WI38 (cell line): ENCODE measurements at regions not wholly inside any gene's neighbourhood (a gene's known extent, or its start where the extent isn't known, plus 50 kb on each side); places are given as distances from the start of the nearest gene placed in this dataset.

Experiments
- H3K4me3 ChIP-seq: 2 replicates; pipeline ENCODE4 v1.5.1; 2011; ENCODE audit warnings: low read depth, mild to moderate bottlenecking, control low read depth, low read length
- TF ChIP-seq, protein P1 (sequence below): IDR thresholded peaks from 2 replicates; pipeline ENCODE4 v1.5.1; 2012; ENCODE audit warnings: low read depth, mild to moderate bottlenecking, control low read depth, low read length

DNA sequence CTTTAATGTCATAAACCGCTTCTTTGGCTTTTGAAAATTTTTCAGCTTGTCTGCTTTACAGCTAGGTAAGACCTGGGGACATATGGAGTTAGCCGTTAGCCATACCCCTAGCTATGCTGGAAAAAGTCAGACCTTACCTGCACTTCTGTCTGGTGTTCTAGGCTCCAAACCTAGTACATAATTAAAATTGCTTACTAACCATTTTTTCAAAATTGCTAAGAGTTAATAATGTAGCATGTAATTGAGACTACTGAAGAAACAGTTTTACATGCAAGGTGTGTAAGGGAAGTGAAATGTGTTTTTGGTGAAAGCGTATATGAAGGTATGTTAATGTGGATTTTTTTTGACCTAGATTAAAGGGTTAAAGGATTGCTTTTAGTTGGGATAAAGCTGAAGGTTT lies 336.9 kb downstream of the RNF144B start:
- TF ChIP-seq, protein P1, sequence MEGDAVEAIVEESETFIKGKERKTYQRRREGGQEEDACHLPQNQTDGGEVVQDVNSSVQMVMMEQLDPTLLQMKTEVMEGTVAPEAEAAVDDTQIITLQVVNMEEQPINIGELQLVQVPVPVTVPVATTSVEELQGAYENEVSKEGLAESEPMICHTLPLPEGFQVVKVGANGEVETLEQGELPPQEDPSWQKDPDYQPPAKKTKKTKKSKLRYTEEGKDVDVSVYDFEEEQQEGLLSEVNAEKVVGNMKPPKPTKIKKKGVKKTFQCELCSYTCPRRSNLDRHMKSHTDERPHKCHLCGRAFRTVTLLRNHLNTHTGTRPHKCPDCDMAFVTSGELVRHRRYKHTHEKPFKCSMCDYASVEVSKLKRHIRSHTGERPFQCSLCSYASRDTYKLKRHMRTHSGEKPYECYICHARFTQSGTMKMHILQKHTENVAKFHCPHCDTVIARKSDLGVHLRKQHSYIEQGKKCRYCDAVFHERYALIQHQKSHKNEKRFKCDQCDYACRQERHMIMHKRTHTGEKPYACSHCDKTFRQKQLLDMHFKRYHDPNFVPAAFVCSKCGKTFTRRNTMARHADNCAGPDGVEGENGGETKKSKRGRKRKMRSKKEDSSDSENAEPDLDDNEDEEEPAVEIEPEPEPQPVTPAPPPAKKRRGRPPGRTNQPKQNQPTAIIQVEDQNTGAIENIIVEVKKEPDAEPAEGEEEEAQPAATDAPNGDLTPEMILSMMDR, result no peak
- no peak overlapping the region for H3K4me3 ChIP-seq

DNA sequence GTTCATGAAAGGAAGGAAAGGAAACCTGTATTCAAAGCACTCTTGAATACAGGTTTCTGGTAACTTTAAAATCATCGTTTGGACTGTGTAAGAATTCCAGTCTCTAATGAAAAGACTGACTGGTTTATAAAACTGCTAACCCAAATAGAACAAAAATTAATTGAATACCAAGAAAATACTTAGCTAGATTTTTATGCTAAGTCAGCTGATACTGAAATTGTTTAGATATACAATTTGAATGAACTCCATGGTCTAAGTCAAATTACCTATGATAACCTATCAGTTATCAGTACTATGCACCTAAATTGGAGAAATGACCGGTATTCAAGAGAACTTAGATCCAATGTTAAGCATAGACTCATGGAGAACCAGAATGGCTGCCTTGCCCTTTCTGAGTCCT lies 338.3 kb downstream of the RNF144B start:
- no peak overlapping the region for H3K4me3 ChIP-seq
- TF ChIP-seq, protein P1, result no peak

DNA sequence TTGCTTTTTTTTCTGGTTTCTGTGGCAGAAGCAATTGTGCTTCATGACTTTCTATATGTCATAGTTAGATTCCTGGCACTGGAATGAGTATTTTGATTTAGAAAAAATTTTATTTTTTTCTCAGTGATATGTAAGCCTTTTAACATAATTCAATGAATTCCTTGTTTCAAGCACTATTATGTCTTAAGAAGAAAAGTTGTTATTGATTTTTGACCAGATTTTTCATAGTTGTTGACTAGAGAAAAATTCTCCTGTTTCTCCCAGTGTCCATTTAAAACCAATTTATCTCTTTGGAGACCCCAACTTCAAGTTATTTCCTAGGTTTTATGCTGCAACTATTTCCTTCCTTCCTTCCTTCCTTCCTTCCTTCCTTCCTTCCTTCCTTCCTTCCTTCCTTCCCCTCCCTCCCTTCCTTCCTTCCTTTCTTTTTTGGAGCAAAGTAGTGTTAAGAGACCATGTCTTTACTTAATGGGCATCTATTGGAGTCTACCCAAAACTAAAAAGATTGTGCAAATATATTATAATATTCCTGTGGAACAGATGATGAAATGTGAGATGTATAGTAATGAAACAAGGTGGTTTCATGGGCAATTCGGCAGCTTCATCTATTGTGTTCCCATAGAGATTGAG lies 346.9 kb downstream of the RNF144B start:
- TF ChIP-seq, protein P1, result no peak
- no peak overlapping the region for H3K4me3 ChIP-seq

DNA sequence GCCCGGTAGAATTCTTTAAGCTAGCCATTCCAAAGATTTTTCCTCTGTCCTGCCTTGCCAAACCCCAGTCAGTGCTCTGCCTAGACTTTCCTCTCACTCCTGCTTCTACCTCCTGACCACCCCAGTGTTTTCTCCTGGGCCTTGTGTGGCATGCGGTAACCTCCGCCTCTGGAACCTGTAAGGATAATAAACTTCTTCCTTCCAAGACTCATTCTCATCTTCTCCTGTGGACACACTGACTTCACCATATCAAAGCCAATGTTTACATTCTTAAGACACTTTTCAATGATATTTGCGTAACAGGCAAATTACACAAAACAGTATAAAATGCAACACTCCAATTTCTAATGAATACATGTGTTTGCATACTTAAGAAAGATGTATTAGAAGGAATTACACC lies 354.6 kb downstream of the RNF144B start:
- H3K4me3 ChIP-seq, result no peak overlapping the region
- TF ChIP-seq, protein P1, result no peak

DNA sequence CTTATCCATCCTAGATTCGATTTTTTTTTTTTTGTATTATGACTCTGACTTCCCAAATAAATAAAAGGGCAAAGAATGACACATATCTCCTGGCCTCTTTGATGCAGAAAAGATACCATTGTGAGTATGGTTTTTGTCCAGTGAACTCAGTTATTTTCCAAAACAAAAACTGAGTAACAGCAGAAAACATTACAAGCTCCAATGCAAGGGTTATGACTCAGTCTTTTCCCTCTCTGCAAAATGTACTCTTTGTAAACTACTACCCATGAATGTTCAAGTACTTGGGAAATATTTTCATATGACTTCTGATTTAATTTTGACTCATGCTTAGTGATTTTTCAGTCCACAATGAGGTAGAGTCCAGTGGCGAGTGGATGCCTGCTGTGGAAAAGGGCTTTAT lies 355.3 kb downstream of the RNF144B start:
- TF ChIP-seq, protein P1, result no peak
- H3K4me3 ChIP-seq, result no peak overlapping the region

DNA sequence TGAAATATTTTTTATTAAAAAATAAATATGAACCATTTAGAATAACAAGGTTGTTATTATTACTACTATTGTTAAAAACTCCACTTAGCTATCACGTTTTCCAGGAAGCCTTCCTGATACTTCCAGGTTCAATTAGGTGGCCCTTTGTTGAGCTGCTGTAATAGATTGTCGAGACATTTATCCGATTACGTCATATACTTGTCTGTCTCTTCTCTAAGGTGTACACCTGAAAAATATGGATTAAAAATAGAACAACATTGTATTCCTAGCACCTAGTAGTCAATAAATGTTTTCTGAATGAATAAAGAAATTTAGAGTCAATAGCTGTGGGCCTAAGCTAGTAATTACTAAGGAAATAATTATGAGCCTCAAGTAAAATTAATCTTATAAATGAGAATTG lies 359.6 kb downstream of the RNF144B start:
- no peak overlapping the region for H3K4me3 ChIP-seq
- TF ChIP-seq, protein P1, result no peak

DNA sequence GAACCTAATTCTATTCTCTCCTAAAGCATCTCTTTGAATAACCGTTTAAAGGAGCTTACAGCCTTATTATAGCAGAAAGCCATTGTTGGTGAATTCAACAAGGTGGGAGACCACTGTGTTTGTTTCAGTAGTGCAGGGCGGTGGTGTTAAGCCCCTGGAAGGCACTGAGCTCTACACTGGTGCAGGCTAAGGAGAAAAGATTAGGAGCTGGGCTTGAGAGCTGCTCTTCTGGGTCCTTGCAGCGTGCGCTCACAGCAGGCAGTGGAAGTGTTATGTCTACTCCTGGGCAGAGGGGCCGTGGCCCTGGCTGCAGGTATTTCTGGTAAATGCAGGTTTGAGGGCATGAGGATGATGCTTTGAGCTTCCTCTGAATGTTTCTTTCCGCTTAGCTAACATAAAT lies 361.2 kb downstream of the RNF144B start:
- TF ChIP-seq, protein P1, result no peak
- H3K4me3 ChIP-seq, result no peak overlapping the region
